HG03139 (cell line): ENCODE measurements at regions not wholly inside any gene's neighbourhood (a gene's known extent, or its start where the extent isn't known, plus 50 kb on each side); places are given as distances from the start of the nearest gene placed in this dataset.
"Not testable (repeated sequence)": the region's sequence is repeated elsewhere in the genome, so short reads cannot be mapped to it uniquely, and the experiment has no call there.

Experiments used
- ATAC-seq: cut with Tn5 transposase; IDR thresholded peaks from one replicate; pipeline ENCODE4 v1.9.1; 2021; ENCODE audit not compliant: unreplicated experiment

DNA sequence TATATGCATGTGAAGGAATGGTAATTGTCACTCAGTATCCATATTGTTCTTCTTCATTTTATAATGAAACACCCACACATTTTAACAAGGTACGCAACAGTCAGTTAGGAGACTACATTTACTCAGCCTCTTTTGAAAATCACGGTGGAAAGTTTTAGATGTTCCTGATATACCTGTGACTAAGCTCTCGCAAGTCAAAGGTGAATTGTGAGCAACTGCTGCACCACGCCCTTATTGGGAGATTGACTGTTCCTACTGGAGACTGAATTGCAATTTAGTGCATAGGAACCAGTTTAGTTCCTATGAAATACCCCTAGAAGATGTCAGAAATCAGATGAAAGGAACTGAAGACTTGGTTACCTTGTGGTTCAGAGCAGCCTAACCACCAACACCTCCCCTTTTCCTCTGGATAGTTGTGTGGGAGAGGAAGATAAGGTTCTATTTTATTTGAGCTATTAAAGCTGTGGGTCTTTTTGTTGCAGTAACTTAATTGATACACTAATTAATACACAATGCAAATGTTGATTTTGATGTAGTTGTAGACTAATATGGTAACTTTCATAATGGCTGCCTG, 1280.5 kb upstream of the CDH2 start:
- ATAC-seq, result no peak

DNA sequence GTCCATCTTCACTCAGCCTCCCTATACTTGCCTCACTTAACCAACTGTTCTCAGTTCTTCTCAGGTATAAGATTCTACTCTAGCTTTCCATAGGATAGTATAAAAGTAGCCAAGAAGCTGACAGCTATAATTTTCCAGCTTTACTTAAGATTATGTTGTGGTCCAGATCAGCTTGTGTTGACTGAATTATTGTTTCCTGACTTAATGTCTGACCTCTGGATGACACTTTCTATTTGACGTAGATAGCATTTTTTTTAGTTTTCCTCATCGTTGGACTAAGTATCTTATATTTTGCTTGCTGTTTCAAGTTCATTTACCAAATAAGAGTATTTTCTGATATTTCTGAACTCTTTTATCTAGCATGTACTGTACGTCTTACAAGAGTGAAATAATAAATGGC, 1272.5 kb upstream of the CDH2 start:
- no peak for ATAC-seq

- ATAC-seq, result no peak
These were observed 1262.5 kb upstream of the CDH2 start for GRCh38 chr18:29439398-29439797.

GRCh38 chr18:29436459-29436858, 1259.5 kb upstream of the CDH2 start:
- ATAC-seq, result no peak

DNA sequence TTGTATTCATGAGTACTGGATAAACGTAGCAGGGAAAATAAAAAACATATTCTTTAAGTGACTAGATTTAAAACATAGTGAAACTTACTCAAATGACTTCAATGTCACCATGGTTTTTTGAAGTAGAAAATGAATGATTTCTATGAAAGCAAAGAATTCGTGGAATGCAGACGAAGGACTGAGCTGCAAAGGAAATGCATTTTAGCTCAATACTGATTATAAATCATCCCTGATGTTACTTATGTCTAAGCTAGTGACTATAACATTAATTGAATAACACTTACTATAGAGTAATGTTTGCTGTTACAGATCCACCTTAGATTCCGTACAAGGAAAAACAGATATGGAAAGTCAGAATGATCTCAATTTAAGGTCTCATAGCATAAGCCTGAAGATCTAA, 1257.7 kb upstream of the CDH2 start:
- ATAC-seq, result no peak

DNA sequence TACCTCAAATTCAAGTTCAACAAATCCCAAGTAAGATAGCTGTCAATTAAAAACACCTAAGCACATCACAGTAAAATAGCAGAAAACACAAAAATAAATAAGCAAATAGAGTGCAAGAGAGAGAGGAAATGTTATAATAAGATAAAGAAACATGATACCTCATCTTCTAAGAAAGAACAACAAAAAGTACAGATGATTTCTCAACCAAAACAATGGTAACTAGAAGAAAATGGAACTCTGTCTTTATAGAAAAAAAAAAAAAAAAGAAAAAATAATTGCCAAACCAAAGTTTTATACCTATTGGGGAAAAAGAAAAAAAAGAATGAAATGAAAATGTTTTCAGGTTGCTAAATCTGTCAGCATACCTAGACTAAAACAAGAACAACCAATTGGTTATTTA, 1253.5 kb upstream of the CDH2 start:
- no peak for ATAC-seq

- ATAC-seq, result no peak
These were observed 1241.2 kb upstream of the CDH2 start for GRCh38 chr18:29418136-29418535.

- ATAC-seq, result no peak
These were observed 1230.1 kb upstream of the CDH2 start for GRCh38 chr18:29406996-29407395.

DNA sequence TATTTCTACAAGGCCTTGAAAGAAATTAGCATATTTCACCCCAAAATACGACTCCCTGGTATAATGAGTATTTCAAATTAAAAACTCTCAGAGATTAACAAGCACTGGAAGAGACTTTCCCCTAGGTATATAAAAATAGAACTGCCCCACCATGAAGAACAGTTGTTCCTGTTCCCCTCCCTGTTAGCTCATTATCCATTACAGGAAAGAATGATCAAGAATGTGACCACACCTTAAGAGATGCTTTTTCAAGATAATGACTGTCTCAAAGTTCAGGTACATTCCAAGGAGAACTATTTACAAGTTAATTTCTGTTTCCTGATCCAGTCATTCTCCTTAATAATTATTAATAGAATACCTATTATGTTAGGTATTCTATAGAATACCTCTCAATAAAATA, 1220.6 kb upstream of the CDH2 start:
- ATAC-seq, result no peak

DNA sequence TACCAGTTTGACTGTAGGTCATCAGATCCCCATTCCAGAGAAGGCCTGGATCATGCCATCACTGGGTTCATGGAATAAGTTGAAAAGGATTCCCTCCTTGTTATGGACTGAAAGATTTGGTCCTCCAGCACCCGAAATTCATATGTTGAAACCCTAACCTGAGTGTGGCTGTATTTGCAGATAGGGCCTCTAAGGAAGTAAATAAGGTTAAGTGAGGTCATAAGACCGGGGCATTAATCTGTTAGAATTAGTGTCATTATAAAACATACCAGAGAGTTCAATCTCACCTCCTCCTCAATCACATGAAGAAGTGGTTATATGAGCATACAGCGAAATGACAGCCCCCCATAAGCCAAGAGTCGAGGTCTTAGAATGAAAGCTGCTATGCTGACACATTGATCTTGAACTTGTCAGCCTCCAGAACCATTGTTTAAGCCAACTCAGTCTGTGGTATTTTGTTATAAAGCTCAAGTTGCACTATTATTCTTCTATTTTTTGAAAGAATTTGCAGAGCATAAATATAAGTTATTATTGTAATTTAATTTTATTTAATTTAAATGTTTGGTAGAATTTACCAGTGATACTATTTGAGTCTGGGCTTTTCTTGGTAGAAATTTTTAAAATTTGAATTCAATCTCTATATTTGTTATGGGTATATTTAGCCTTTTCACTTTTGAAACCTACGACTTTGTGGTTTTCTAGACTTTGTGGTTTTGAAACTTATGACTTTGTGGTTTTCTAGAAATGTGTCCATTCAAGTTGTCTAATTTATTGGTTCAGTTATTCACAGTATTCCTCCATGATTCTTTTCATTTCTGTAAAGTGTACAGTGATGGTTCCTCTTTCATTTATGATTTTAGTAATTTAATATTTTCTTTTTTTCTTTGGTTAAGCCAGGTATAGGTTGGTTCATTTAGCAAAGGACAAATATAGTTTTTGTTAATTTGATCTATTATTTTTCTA, 1206.7 kb upstream of the CDH2 start:
- ATAC-seq, result no peak

DNA sequence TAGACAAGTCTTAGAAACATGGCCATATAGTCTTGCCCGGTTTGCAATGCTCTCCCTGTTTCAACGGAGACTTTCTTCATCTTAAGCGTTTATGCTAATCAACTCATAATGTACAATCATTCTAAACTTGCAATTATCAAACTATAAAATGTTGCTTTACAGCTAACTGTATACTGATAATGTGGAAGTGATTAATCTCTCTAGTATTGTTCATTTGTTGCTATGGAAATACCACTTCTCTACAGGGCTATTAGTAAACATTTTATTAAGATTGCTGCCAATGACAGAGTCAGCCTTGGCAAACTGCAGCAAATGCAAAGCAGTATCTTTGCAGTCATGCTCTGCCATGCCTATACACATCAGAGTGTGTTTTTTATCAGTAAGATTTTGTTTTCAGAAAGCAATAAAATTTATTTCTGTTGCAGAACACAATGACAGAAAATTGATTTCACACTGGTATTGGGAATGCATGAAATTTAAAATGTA, 1201.8 kb upstream of the CDH2 start:
- ATAC-seq, result no peak

DNA sequence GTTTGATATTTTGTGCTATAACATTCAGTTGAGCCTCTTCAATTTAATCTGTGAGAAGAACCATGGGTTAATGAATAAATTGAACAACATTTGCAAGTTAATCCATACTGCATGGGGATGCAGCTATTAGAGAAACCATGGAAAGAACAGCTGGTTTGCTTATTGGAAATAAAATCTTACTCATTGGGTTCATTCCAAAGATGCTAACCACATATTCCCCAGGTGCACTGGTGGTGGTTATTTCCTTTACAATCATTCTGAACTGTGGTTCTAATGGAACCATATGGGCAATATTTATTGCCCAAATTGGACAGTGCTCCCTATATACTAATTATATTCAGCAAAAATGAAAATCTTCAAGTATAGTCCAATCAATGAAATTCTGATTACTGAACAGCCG, 1200.4 kb upstream of the CDH2 start:
- ATAC-seq, result no peak

GRCh38 chr18:29373000-29373399, 1196.1 kb upstream of the CDH2 start:
- no peak for ATAC-seq

GRCh38 chr18:29361843-29362242, 1184.9 kb upstream of the CDH2 start:
- no peak for ATAC-seq

GRCh38 chr18:29360659-29361058, 1183.7 kb upstream of the CDH2 start:
- not testable (repeated sequence) for ATAC-seq

DNA sequence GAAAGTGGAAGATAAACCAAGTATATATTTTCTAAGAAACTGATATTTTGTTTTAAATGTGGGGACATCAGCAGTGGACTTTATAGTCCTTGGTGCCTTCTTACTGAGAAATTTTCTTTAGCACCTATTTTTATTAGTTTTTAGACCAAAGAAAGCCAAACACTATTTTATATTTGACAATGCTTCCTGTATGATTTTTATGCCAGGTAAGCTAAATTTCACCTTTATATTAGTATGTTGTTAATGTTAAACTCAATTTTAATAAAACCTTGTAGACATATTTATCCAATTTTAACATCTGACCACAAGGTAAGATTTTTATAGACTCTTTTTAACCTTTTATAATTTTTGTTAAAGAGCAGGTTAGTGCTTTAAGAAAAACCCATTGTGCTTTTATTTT, 1182.3 kb upstream of the CDH2 start:
- ATAC-seq, result not testable (repeated sequence)

DNA sequence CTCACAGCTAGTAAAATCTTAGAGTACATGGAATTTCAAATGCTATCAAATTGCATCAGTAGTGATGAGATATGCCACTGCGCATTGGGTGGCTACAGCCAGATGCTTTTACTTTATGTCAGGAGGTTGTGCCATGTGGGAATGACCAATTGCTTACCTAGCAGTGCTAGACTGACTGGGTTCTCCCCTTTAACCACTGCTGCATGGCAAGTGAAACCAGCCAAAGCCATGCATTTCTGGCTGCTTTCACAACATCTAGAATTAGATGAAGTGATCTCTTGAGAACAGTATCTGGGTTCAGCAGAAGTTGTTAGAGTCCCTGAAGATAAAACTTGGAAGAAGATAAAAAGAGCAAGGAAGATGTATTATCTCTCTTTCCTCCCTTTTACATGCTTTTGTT, 1174.2 kb upstream of the CDH2 start:
- no peak for ATAC-seq

GRCh38 chr18:29328932-29329331, 1152.0 kb upstream of the CDH2 start:
- no peak for ATAC-seq

DNA sequence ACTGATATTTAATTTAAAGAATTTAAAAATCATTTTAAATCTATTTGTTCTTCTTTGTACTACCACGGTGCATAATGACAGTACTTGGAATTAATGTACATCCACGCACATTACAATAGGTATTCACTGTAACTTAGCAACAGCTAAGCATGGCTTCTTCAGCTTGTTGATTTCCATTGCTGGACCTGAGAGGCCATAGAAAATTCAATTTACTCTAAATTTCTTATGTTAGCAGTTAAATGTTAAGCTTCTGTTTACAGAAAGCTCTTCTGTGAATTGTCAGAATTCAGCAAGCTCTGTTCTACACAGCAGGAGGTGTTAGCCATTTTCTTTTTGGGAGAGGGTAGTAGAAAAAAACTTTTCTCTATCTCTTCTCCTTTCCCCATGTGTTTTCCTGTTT, 1149.3 kb upstream of the CDH2 start:
- no peak for ATAC-seq

DNA sequence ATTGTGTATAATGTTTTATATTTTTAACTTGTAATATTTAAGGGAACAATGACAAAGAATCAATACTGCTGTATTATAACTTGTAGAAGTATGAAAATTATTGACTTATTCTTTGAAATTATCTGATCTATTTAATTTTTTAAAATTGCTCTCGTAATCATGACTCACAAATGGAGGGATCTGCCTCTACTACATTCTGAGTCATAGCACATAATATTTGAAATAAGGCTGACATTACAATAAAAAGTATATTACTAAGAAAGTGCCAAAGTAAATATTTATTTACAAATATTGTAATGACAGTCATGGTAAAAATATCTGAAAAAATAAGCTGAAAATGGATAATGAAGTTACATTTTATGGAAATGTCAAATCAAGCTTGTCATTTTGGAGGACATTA, 1144.6 kb upstream of the CDH2 start:
- ATAC-seq, result no peak

- ATAC-seq, result no peak
These were observed 1136.4 kb upstream of the CDH2 start for GRCh38 chr18:29313312-29313711.

DNA sequence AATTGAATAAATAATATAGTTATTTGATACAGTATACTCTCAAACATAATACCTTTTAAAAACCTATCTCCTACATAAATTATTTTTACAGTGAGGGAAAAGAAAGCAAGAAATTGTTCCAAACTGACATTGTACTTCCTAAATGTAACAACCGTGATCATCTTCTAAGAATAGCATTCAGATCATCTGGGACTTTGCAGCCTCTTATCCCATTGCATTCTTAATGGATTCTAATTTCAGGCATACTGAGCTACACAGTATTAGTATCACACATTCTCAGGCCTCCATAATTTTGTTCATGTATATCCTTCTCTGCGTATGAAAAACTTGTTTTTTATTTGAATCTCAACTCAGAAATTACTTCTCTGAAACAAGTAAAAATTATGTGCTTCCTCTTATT, 1134.7 kb upstream of the CDH2 start:
- no peak for ATAC-seq
